GM18858 (cell line): ENCODE measurements at regions not wholly inside any gene's neighbourhood (a gene's known extent, or its start where the extent isn't known, plus 50 kb on each side); places are given as distances from the start of the nearest gene placed in this dataset.
"Not testable (repeated sequence)": the region's sequence is repeated elsewhere in the genome, so short reads cannot be mapped to it uniquely, and the experiment has no call there.

Source experiments
- ATAC-seq: cut with Tn5 transposase; IDR thresholded peaks from one replicate; pipeline ENCODE4 v1.9.1; 2021; ENCODE audit not compliant: unreplicated experiment

GRCh38 chr7:91564101-91564500 is 299.9 kb downstream of the FZD1 start:
- ATAC-seq, result no peak

- ATAC-seq, result no peak
Observed at GRCh38 chr7:91564541-91564940, 300.3 kb downstream of the FZD1 start.

- no peak for ATAC-seq
Observed at GRCh38 chr7:91565499-91566401, 301.5 kb downstream of the FZD1 start.

- ATAC-seq, result no peak
Observed at GRCh38 chr7:91566402-91566732, 302.1 kb downstream of the FZD1 start.

- no peak for ATAC-seq
Observed at GRCh38 chr7:91567081-91568012, 303.1 kb downstream of the FZD1 start.

- no peak for ATAC-seq
Observed at GRCh38 chr7:91568138-91568537, 303.9 kb downstream of the FZD1 start.

- no peak for ATAC-seq
Observed at GRCh38 chr7:91569728-91570457, 305.7 kb downstream of the FZD1 start.

GRCh38 chr7:91570560-91570959 is 306.3 kb downstream of the FZD1 start:
- no peak for ATAC-seq

GRCh38 chr7:91571601-91572000 is 307.4 kb downstream of the FZD1 start:
- ATAC-seq, result no peak

GRCh38 chr7:91573405-91573804 is 307.1 kb downstream of the MTERF1 start:
- ATAC-seq, result no peak

- ATAC-seq, result not testable (repeated sequence)
Observed at GRCh38 chr7:91576459-91576858, 304.0 kb downstream of the MTERF1 start.

- ATAC-seq, result no peak
Observed at GRCh38 chr7:91579837-91580236, 300.7 kb downstream of the MTERF1 start.

GRCh38 chr7:91582799-91583477 is 297.6 kb downstream of the MTERF1 start:
- no peak for ATAC-seq

GRCh38 chr7:91596287-91596686 is 284.2 kb downstream of the MTERF1 start:
- ATAC-seq, result no peak

GRCh38 chr7:91598791-91599190 is 281.7 kb downstream of the MTERF1 start:
- ATAC-seq, result no peak

- no peak for ATAC-seq
Observed at GRCh38 chr7:91600112-91600511, 280.4 kb downstream of the MTERF1 start.

- ATAC-seq, result no peak
Observed at GRCh38 chr7:91603707-91604106, 276.8 kb downstream of the MTERF1 start.

- no peak for ATAC-seq
Observed at GRCh38 chr7:91608606-91609005, 271.9 kb downstream of the MTERF1 start.

GRCh38 chr7:91609525-91609924 is 271.0 kb downstream of the MTERF1 start:
- ATAC-seq, result no peak

GRCh38 chr7:91614431-91614830 is 266.1 kb downstream of the MTERF1 start:
- no peak for ATAC-seq
